ENCODE measurements at regions not wholly inside any gene's neighbourhood (a gene's known extent, or its start where the extent isn't known, plus 50 kb on each side); places are given as distances from the start of the nearest gene placed in this dataset.
A peak's percentile ranks its signal among the peaks of the same experiment; 100 is the strongest.

GRCh38 chr5:158414780-158415179 lies 555.8 kb upstream of the CLINT1 start:
- TF ChIP-seq POLR2AphosphoS5 (IDR thresholded peaks at IDR 0.05) = no peak
- no peak for TF ChIP-seq EP300 (IDR thresholded peaks at IDR 0.05)
- no peak for TF ChIP-seq POLR2A (IDR thresholded peaks at IDR 0.05; ENCODE audit: low read depth)
- no peak for TF ChIP-seq CTCF (IDR thresholded peaks at IDR 0.05)
- intact Hi-C loops (cut with DNase I) = no loop called here
- 25% methylated on average over 1 of the region's 1 CpG for WGBS
- no peaks in the 10 kb centered on the region for H3K27me3 ChIP-seq
- H3K9me3 ChIP-seq = no peaks in the 10 kb centered on the region
- no peak overlapping the region for H3K4me3 ChIP-seq
- no peaks in the 10 kb centered on the region for H3K36me3 ChIP-seq
- peaks cover 0 to 25% (median 16%) of the 10 kb centered on the region in 4 donors for H3K4me1 ChIP-seq
- peak overlapping the region; percentile 46 to 71 (median 59) for H3K27ac ChIP-seq (replicated peaks in 1 of 4)
- DNase-seq (ENCODE audit: extremely low spot score) = no peak

- intact Hi-C loops (cut with DNase I) = no loop called here
- peak; percentile 91 for DNase-seq (ENCODE audit: extremely low spot score)
- Histone ChIP-seq H3K4me1 (peaks cover 0 to 27% (median 17%) of the 10 kb centered on the region in 4 donors), H3K27ac (replicated peaks in 1 of 4) (peak overlapping the region; percentile 46 to 71 (median 59)), H3K36me3 (no peaks in the 10 kb centered on the region), H3K9me3 (no peaks in the 10 kb centered on the region), H3K27me3 (no peaks in the 10 kb centered on the region), H3K4me3 (no peak overlapping the region)
- 54% methylated on average over 3 of the region's 3 CpGs for WGBS
- TF ChIP-seq POLR2A (IDR thresholded peaks at IDR 0.05; ENCODE audit: low read depth) = no peak
- peak; percentile 7 for TF ChIP-seq EP300 (IDR thresholded peaks at IDR 0.05)
- TF ChIP-seq POLR2AphosphoS5 (IDR thresholded peaks at IDR 0.05) = peak; percentile 58 to 70
- no peak for TF ChIP-seq CTCF (IDR thresholded peaks at IDR 0.05)
These were observed 555.4 kb upstream of the CLINT1 start for GRCh38 chr5:158414333-158414762.

GRCh38 chr5:158413122-158413680 lies 554.3 kb upstream of the CLINT1 start:
- no peak for TF ChIP-seq POLR2AphosphoS5 (IDR thresholded peaks at IDR 0.05)
- no peak for TF ChIP-seq EP300 (IDR thresholded peaks at IDR 0.05)
- no peak for TF ChIP-seq CTCF (IDR thresholded peaks at IDR 0.05)
- intact Hi-C loops (cut with DNase I) = no loop called here
- Histone ChIP-seq H3K4me3 (no peak overlapping the region), H3K4me1 (peaks cover 0 to 38% (median 22%) of the 10 kb centered on the region in 4 donors), H3K36me3 (no peaks in the 10 kb centered on the region), H3K9me3 (no peaks in the 10 kb centered on the region), H3K27me3 (no peaks in the 10 kb centered on the region), H3K27ac (replicated peaks in 1 of 4) (no peak overlapping the region)
- no peak for DNase-seq (ENCODE audit: extremely low spot score)
- WGBS = 86% methylated on average over 4 of the region's 4 CpGs

- H3K9me3 ChIP-seq = no peaks in the 10 kb centered on the region
- no peak for TF ChIP-seq CTCF (IDR thresholded peaks at IDR 0.05)
- no peak for TF ChIP-seq POLR2A (IDR thresholded peaks at IDR 0.05; ENCODE audit: low read depth)
- TF ChIP-seq EP300 (IDR thresholded peaks at IDR 0.05) = no peak
- intact Hi-C loops (cut with DNase I) = no loop called here
- H3K4me3 ChIP-seq = no peak overlapping the region
- H3K4me1 ChIP-seq = peaks cover 0 to 46% (median 27%) of the 10 kb centered on the region in 4 donors
- DNase-seq (ENCODE audit: extremely low spot score) = no peak
- H3K27ac ChIP-seq (replicated peaks in 1 of 4) = no peak overlapping the region
- H3K36me3 ChIP-seq = no peaks in the 10 kb centered on the region
- no peaks in the 10 kb centered on the region for H3K27me3 ChIP-seq
These were observed 552.0 kb upstream of the CLINT1 start for GRCh38 chr5:158410976-158411375.

GRCh38 chr5:158409507-158409906 lies 550.6 kb upstream of the CLINT1 start:
- peaks cover 0 to 33% (median 19%) of the 10 kb centered on the region in 4 donors for H3K4me1 ChIP-seq
- no peak overlapping the region for H3K27ac ChIP-seq (replicated peaks in 1 of 4)
- DNase-seq (ENCODE audit: extremely low spot score) = no peak
- TF ChIP-seq POLR2A (IDR thresholded peaks at IDR 0.05; ENCODE audit: low read depth) (no peak), CTCF (IDR thresholded peaks at IDR 0.05) (no peak), POLR2AphosphoS5 (IDR thresholded peaks at IDR 0.05) (no peak), EP300 (IDR thresholded peaks at IDR 0.05) (no peak)
- H3K9me3 ChIP-seq = no peaks in the 10 kb centered on the region
- H3K36me3 ChIP-seq = no peaks in the 10 kb centered on the region
- intact Hi-C loops (cut with DNase I) = no loop called here
- H3K4me3 ChIP-seq = no peak overlapping the region
- H3K27me3 ChIP-seq = no peaks in the 10 kb centered on the region

Data from esophagus muscularis mucosa (tissue), 4 donors.